Fibroblast of pulmonary artery (primary cell): ENCODE measurements at regions not wholly inside any gene's neighbourhood (a gene's known extent, or its start where the extent isn't known, plus 50 kb on each side); places are given as distances from the start of the nearest gene placed in this dataset.

Source experiments
- DNase-seq: peaks from one replicate; pipeline ENCODE4 v3.0.0-alpha.2; 2010; ENCODE audit warnings: low read depth
- H3K4me3 ChIP-seq: replicated peaks from 2 replicates; pipeline ENCODE4 v1.5.1; 2011; ENCODE audit warnings: low read depth, mild to moderate bottlenecking, control low read depth, low read length, moderate library complexity
- TF ChIP-seq, protein P1 (sequence below): IDR thresholded peaks from 2 replicates; pipeline ENCODE4 v1.5.1; 2011; ENCODE audit warnings: mild to moderate bottlenecking, control low read depth, low read length, inconsistent platforms; ENCODE audit errors: missing control alignments

DNA sequence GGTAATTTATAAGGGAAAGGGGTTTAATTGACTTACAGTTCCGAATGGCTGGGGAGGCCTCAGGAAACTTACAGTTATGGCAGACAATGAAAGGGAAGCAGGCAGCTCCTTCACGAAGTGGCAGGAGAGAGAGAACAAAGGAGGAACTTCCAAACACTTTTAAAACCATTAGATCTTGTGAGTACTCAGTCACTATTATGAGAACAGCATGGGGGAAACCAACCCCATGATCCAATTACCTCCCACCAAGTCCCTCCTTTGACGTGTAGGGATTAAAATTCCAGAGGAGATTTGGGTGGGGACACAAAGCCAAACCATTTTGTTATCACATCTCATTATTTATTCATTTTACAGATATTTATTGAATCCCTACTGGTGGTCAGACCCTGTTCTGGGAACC, 822.8 kb downstream of the GALC start:
- no peak for DNase-seq
- H3K4me3 ChIP-seq = no peak overlapping the region
- TF ChIP-seq, protein P1, sequence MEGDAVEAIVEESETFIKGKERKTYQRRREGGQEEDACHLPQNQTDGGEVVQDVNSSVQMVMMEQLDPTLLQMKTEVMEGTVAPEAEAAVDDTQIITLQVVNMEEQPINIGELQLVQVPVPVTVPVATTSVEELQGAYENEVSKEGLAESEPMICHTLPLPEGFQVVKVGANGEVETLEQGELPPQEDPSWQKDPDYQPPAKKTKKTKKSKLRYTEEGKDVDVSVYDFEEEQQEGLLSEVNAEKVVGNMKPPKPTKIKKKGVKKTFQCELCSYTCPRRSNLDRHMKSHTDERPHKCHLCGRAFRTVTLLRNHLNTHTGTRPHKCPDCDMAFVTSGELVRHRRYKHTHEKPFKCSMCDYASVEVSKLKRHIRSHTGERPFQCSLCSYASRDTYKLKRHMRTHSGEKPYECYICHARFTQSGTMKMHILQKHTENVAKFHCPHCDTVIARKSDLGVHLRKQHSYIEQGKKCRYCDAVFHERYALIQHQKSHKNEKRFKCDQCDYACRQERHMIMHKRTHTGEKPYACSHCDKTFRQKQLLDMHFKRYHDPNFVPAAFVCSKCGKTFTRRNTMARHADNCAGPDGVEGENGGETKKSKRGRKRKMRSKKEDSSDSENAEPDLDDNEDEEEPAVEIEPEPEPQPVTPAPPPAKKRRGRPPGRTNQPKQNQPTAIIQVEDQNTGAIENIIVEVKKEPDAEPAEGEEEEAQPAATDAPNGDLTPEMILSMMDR = no peak

DNA sequence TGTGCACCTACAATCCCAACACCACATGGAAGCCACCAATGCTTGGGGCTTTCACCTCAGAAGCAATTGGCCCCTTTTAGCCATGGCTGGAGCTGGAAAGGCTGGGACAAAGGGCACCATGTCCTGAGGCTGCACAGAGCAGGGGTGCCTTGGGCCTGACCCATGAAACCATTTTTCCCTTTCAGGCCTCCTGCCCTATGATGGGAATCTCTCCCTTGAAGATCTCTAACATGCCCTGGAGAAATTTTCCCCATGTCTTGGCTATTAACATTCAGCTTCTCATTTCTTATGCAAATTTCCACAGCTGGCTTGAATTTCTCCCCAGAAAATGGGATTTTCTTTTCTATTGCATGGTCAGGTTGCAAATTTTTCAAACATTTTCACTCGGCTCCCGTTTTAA, 823.6 kb downstream of the GALC start:
- TF ChIP-seq, protein P1 = no peak

DNA sequence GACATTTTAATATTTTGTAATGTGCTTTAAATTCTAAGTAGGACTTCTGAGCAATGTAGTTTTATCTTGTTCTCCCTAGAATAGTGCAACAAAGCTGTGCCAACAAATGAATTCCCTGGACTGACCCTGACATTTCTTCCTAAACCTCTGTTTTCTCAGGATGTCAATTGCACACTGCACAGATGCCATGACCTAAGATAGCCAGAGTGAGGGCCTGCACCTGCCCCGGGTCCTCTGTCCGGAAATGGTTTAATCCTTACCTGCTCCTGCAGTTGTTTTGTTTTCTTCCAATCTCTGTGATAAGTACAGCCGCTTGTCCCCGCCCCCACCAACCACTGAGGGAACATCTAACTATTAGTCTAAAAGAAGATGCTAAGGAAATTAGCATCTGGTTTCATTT, 831.5 kb downstream of the GALC start:
- no peak overlapping the region for H3K4me3 ChIP-seq
- no peak for DNase-seq
- TF ChIP-seq, protein P1 = no peak

More for the DNA sequence above, 823.6 kb downstream of the GALC start:
- DNase-seq = no peak
- H3K4me3 ChIP-seq = no peak overlapping the region

DNA sequence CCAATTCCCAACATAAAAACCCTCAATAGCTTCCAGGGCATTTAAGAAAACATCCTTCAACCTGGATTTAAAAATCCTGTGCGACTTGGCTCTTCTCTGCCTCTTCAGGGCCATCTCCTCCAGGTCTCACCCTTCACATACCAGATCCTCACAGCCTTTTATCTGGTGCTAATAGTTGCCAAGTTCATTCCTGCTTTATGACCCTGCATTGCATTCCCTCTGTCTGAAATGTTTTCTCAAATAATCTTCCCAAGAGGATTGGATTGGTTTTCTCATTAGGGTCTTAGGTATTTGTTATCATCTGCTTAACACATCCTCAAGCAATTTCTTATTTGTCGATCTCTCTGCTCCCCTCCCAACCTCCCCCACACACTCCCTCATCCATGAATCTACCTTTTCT, 832.0 kb downstream of the GALC start:
- H3K4me3 ChIP-seq = no peak overlapping the region
- TF ChIP-seq, protein P1 = no peak
- DNase-seq = no peak

DNA sequence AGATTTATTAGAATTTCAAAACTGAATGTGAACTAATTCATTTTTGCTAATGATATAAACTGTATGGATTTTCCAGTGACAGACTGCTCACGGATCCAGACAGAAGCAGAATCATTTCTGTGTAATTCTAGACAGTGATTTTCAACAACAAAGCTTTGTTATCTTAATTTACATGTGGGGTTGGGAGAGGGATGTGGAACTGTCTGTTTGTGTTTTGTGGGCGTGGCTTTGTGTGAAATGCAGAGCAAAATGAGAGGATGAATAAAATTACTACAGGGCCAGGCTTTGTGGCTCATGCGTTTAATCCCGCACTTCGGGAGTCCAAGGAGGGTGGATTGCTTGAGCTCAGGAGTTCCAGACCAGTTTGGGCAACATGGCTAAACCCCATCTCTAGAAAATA, 834.7 kb downstream of the GALC start:
- TF ChIP-seq, protein P1 = no peak
- no peak for DNase-seq

DNA sequence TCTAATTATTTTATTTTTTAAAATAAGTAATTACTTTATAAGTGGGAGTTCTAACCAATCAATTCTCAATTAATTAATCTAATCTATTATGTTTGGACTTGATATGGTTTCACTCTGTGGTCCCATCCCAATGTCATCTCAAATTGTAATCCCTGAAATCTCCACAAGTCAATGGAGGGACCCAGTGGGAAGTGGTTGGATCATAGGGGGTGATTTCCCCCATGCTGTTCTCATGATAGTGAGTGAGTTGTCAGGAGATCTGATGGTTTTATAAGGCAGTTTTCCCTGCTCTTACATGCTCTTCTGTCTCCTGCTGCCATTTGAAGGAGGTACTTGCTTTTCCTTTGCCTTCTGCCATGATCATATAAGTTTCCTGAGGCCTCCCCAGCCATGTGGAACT, 836.1 kb downstream of the GALC start:
- TF ChIP-seq, protein P1 = no peak
- DNase-seq = no peak

More for the DNA sequence above, 834.7 kb downstream of the GALC start:
- H3K4me3 ChIP-seq = no peak overlapping the region

DNA sequence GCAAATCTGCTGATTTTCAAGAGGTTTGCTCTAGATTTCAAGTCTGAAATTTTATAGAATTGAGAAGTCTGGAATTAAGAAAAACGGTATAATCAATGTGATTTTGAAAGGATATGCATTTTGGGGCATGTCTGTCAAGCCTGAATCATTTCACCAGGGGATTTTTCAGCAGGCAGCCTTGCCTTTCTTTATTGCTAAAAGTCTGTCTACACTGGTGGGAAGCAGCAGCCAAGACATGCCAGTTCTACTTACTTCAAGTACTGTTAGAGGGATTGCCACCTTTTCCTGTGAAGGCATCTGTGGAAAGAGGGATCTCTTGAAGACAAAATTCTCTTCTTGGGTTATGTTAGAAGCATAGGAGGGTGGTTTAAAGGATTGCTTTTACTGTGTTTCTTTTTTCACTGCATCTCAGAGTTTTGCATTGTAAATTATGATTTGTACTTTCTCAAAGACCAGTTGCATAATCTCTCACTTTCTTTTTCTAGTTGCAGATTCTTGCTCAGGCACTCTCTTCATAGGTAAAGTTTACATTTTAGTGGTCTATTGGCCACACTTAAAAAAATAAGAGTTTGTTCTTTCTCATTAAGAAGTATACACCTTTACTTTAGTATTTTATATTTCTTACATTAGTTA, 837.0 kb downstream of the GALC start:
- no peak for DNase-seq
- TF ChIP-seq, protein P1 = no peak
- no peak overlapping the region for H3K4me3 ChIP-seq

More for the DNA sequence above, 836.1 kb downstream of the GALC start:
- H3K4me3 ChIP-seq = no peak overlapping the region
